HEK293T (cell line): ENCODE measurements at regions not wholly inside any gene's neighbourhood (a gene's known extent, or its start where the extent isn't known, plus 50 kb on each side); places are given as distances from the start of the nearest gene placed in this dataset.

ENCODE experiments used
- ELF4 ChIP-seq: fragments of 450-650 bp; IDR thresholded peaks from 2 replicates; pipeline ENCODE4 v1.6.1; 2017; ENCODE audit warnings: antibody characterized with exemption
- FOXA1 ChIP-seq: fragments of 450-650 bp; IDR thresholded peaks from 2 replicates; pipeline ENCODE4 v1.6.1; 2016; ENCODE audit warnings: mild to moderate bottlenecking
- FOXM1 ChIP-seq: fragments of 450-650 bp; IDR thresholded peaks from 2 replicates; pipeline ENCODE4 v1.6.1; 2017; ENCODE audit warnings: mild to moderate bottlenecking, borderline replicate concordance
- L3MBTL2 ChIP-seq: fragments of 450-650 bp; conservative IDR thresholded peaks from 2 replicates; pipeline ENCODE4 v1.6.1; 2016; ENCODE audit warnings: mild to moderate bottlenecking
- SUZ12 ChIP-seq: fragments of 450-650 bp; IDR thresholded peaks from 2 replicates; pipeline ENCODE4 v1.6.1; 2016; ENCODE audit warnings: mild to moderate bottlenecking
- ZNF384 ChIP-seq: fragments of 450-650 bp; IDR thresholded peaks from 2 replicates; pipeline ENCODE4 v1.6.1; 2016

GRCh38 chr14:40197344-40197743 lies 765.1 kb upstream of the FBXO33 start:
- no peak for TF ChIP-seq ZNF384
- TF ChIP-seq SUZ12: no peak
- TF ChIP-seq L3MBTL2: no peak
- no peak for TF ChIP-seq FOXM1
- TF ChIP-seq FOXA1: no peak
- TF ChIP-seq ELF4: no peak
